Activated CD8-positive, alpha-beta memory T cell treated with anti-CD3 and anti-CD28 coated beads, Interleukin-2, amount 10 ng/mL, durations not matched to agents 7 days and 5 days (primary cell): ENCODE measurements at regions not wholly inside any gene's neighbourhood (a gene's known extent, or its start where the extent isn't known, plus 50 kb on each side); places are given as distances from the start of the nearest gene placed in this dataset.

Experiments
- ATAC-seq: fragments of 150-1000 bp; cut with Tn5 transposase; one replicate; pipeline ENCODE4 v1.10.0; 2021; ENCODE audit warnings: moderate library complexity
- CTCF ChIA-PET: fragments of 350-600 bp; sonication (Branson Sonifier 250); formaldehyde crosslinking; loops from one replicate; lab custom pipeline; 2021; ENCODE audit warnings: antibody characterized with exemption; lab: Charles Lee
- DNase-seq: peaks from one replicate; pipeline ENCODE4 v3.0.0-alpha.2; 2020
- H3K27ac Mint-ChIP-seq: one replicate; pipeline ENCODE4 v1.8.0; 2021; ENCODE audit warnings: mild to moderate bottlenecking, mixed read lengths
- H3K27me3 Mint-ChIP-seq: one replicate; pipeline ENCODE4 v1.8.0; 2021; ENCODE audit warnings: mixed read lengths
- H3K36me3 Mint-ChIP-seq: one replicate; pipeline ENCODE4 v1.8.0; 2021; ENCODE audit warnings: mild to moderate bottlenecking, mixed read lengths
- H3K4me1 Mint-ChIP-seq: one replicate; pipeline ENCODE4 v1.8.0; 2021; ENCODE audit warnings: mixed read lengths
- H3K4me3 Mint-ChIP-seq: one replicate; pipeline ENCODE4 v1.8.0; 2021; ENCODE audit warnings: mild to moderate bottlenecking, moderate library complexity, mixed read lengths
- H3K9me3 Mint-ChIP-seq: one replicate; pipeline ENCODE4 v1.8.0; 2022; ENCODE audit warnings: low read depth, mixed read lengths

DNA sequence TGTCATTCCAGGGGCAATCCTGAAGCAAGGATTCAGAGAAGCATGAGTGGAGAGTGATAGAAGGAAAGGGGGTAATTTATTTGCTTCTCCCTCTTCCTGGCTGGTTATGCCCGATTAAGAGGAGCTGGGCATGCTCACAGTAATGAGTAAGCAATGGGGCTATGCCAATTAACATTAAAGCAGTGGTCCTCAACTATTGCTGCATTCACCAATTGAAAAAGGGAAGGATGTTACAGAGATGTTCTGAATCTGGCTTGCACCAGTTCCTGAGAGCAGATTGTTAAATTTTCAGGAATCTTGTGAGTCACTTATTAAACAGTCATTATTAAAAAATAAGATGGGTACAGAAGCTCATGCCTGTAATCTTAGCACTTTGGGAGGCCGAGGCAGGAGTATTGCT is 85.9 kb upstream of the ZBTB20 start:
- Mint-ChIP-seq H3K27me3 (no peaks in the 10 kb centered on the region), H3K36me3 (no peaks in the 10 kb centered on the region), H3K4me1 (no peaks in the 10 kb centered on the region), H3K4me3 (no peak overlapping the region), H3K9me3 (no peaks in the 10 kb centered on the region), H3K27ac (no peak overlapping the region)
- CTCF ChIA-PET, result no interaction called here
- no peak for ATAC-seq
- no peak for DNase-seq

DNA sequence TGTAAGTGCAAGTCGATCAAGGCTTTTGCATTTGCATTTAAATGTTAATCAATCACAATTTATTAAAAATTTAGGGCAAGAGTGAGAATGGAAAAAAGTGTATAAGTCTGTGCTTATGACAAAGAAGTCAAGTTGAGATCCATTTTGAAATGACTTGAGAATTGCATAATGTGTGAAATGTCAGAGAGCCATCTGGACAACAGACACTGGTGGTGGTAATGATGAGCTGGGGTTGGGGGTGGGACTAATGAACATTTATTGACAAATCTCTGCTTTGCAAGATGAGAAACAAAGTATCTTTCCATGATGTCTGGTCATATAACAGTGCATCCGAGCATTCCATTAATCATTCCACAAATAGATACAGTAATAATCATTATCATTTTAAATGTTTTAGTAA is 89.4 kb upstream of the ZBTB20 start:
- no peaks in the 10 kb centered on the region for H3K4me1 Mint-ChIP-seq
- CTCF ChIA-PET, result no interaction called here
- no peak for ATAC-seq
- no peaks in the 10 kb centered on the region for H3K27me3 Mint-ChIP-seq
- no peaks in the 10 kb centered on the region for H3K36me3 Mint-ChIP-seq
- no peaks in the 10 kb centered on the region for H3K9me3 Mint-ChIP-seq
- no peak for DNase-seq
- no peak overlapping the region for H3K4me3 Mint-ChIP-seq
- H3K27ac Mint-ChIP-seq, result no peak overlapping the region

DNA sequence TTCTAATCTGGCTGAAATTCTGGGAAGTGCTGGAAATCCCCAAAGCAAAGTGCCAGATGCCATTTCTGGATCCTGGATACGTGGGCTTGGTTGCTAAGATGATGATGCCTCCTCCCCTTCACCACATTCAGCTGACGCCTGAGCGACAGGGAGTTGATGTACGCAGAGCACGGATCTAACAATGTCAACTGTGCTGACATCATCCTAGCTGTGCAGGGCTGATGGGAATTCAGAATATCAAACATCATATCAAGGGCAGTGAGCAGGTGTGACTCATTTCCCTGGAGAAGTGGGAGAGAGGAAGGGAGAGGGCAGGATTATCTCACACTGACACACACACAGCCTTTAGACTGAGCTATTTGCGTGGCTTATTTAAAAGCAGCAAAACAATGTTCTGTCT is 92.6 kb upstream of the ZBTB20 start:
- Mint-ChIP-seq H3K27ac (no peak overlapping the region), H3K36me3 (no peaks in the 10 kb centered on the region), H3K9me3 (no peaks in the 10 kb centered on the region), H3K27me3 (no peaks in the 10 kb centered on the region), H3K4me3 (no peak overlapping the region), H3K4me1 (no peaks in the 10 kb centered on the region)
- ATAC-seq (no peak), DNase-seq (no peak)
- CTCF ChIA-PET, result no interaction called here

DNA sequence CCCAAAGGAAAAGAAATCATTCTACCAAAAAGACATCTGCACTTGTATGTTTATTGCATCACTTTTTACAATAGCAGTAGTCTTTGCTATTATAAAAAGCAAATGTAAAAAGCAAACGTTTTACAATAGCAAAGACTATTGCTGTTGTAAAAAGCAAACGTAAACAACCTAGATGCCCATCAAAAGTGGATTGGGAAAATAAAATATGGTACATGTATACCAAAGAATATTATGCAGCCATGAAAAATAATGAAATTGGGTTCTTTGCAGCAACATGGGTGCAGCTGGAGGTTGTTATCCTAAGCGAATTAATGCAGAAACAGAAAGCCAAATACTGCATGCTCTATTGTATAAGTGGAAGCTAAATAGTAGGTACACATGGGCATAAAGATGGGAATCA is 97.3 kb upstream of the ZBTB20 start:
- no peak for ATAC-seq
- Mint-ChIP-seq H3K9me3 (no peaks in the 10 kb centered on the region), H3K27ac (no peak overlapping the region), H3K36me3 (no peaks in the 10 kb centered on the region), H3K27me3 (no peaks in the 10 kb centered on the region), H3K4me1 (no peaks in the 10 kb centered on the region), H3K4me3 (no peak overlapping the region)
- no peak for DNase-seq
- CTCF ChIA-PET, result no interaction called here

DNA sequence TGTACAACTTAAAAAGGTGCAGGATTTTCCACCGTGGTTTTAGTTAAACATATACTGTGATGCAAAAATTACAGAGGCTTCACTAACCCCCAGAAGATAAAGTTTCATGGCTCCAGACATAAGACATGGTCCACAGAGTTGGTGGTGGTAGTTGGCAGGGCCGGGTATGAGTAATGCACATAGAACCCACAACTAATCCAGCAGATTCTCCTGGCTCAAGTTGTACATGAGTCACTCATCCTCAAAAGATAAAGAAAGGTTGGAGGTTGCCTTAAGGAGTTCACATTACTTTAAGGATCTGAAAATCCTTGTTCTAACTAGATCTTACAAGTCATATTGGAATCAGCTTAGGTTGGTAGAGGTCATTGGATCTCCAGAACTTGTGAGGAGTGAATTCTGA is 98.3 kb upstream of the ZBTB20 start:
- ATAC-seq, result no peak
- Mint-ChIP-seq H3K27me3 (no peaks in the 10 kb centered on the region), H3K9me3 (no peaks in the 10 kb centered on the region), H3K27ac (no peak overlapping the region), H3K4me3 (no peak overlapping the region), H3K36me3 (no peaks in the 10 kb centered on the region), H3K4me1 (no peaks in the 10 kb centered on the region)
- CTCF ChIA-PET, result no interaction called here
- DNase-seq, result no peak

DNA sequence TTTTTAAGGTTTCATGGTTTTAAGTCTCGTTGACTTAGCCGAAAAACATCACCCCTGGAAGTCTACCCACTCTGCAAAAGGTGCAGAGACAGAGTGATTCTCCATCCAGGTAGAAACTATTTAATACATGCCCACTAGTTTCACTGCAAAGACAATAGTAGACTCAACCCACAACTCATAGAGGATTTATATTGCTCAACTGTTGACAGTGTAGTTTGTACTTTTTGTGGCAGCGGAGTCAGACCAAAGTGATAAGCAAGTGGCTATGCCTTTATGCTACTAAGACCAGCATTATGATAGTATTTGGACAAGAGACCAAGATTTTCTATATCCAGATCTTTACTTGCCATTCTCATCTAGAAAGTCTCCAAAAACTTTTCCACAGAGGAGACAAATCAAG is 98.8 kb upstream of the ZBTB20 start:
- Mint-ChIP-seq H3K27ac (no peak overlapping the region), H3K4me3 (no peak overlapping the region), H3K27me3 (no peaks in the 10 kb centered on the region), H3K4me1 (no peaks in the 10 kb centered on the region), H3K9me3 (no peaks in the 10 kb centered on the region), H3K36me3 (no peaks in the 10 kb centered on the region)
- ATAC-seq, result no peak
- no peak for DNase-seq
- CTCF ChIA-PET, result no interaction called here

DNA sequence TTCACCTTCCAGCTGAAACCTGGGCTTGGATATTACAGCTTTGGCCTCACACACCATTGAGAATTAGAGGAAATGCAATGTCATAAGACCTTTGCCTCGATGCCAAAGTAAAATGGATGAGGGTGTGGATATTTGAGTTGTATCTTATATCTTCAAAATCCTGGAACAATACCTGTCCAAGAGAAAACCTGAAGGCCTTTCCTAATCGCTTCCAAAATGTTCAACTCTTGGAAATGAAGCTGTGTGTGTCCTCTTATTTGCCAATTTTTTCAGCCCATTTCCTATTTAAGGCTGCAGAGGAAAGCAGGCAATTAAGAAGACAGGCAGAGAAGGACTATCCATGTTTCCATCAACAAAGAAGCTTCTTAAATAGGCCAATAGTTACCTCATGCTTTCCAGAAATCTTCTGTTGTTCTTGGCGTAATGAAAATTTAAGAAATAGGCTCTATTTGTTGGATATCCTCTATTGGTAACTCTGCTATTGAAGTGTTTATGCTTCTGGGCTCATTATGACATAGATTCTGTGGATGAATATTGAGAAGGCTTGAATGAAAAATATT is 99.5 kb upstream of the ZBTB20 start:
- CTCF ChIA-PET, result no interaction called here
- H3K27me3 Mint-ChIP-seq, result no peaks in the 10 kb centered on the region

DNA sequence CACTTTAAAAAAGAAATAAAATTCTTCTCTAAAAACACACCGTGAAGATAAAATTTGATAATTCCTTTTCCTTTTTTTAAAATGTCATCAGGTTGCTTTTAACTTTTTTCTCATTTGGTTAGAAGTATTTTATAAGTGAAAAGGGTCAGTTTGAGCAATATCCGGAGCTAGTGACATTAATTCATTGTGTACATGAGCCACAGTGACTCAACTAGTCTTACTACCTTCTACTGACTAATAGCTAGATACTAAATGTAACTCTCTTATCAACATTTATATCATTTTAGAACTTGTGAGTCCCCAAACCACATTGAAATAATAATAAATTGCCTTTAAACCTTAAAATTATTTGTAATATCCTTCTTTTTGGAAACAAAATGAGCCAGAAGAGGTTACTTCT is 101.2 kb upstream of the ZBTB20 start:
- no peaks in the 10 kb centered on the region for H3K36me3 Mint-ChIP-seq
- no peaks in the 10 kb centered on the region for H3K9me3 Mint-ChIP-seq
- DNase-seq (no peak), ATAC-seq (no peak)
- no peak overlapping the region for H3K4me3 Mint-ChIP-seq
- no peaks in the 10 kb centered on the region for H3K27me3 Mint-ChIP-seq
- no peak overlapping the region for H3K27ac Mint-ChIP-seq
- CTCF ChIA-PET, result no interaction called here
- H3K4me1 Mint-ChIP-seq, result no peaks in the 10 kb centered on the region

More for the DNA sequence above, 99.5 kb upstream of the ZBTB20 start:
- Mint-ChIP-seq H3K9me3 (no peaks in the 10 kb centered on the region), H3K4me3 (no peak overlapping the region), H3K4me1 (no peaks in the 10 kb centered on the region), H3K27ac (no peak overlapping the region), H3K36me3 (no peaks in the 10 kb centered on the region)
- no peak for ATAC-seq
- DNase-seq, result no peak

DNA sequence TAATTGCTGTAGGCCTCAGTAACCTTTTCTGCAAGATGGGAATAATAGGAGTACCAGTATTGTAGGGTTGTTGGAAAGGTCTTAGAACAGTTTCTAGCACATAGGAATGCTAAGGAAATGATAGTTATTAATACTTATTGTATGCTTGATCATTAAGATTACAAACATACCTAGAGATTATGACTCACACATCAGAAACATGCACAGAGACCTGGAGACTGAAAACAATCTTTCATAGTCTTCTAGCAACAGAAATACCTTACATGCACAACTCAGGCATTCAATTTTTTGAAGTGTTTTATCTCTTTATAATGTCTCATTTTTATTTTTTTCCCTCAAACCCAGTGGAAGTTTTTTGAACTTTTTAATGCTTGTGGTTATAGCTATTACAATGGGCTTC is 104.4 kb upstream of the ZBTB20 start:
- CTCF ChIA-PET, result no interaction called here
- Mint-ChIP-seq H3K4me1 (no peaks in the 10 kb centered on the region), H3K27me3 (no peaks in the 10 kb centered on the region), H3K27ac (no peak overlapping the region), H3K4me3 (no peak overlapping the region), H3K9me3 (peaks cover 2% of the 10 kb centered on the region), H3K36me3 (no peaks in the 10 kb centered on the region)
- no peak for DNase-seq
- no peak for ATAC-seq

DNA sequence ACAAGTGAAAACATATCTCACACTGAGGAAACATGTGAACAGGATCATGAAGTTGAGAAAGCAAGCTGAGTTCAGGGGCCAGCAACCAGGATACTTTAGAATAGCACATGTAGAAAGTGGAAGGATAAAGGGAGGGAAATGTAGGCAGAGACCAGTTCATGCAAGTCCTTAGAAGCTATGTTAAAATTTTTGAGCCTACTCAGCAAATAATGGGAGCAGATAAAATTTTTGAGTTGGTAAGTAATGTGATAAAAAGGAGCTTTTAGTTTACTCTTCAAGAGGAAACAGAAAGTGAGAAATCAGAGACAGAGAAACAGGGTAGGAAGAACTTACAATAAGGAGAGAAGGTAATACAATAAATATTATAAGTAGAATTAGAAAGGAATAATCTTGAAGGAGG is 105.6 kb upstream of the ZBTB20 start:
- no peaks in the 10 kb centered on the region for H3K27me3 Mint-ChIP-seq
- no peak overlapping the region for H3K4me3 Mint-ChIP-seq
- no peaks in the 10 kb centered on the region for H3K36me3 Mint-ChIP-seq
- H3K9me3 Mint-ChIP-seq, result peaks cover 2% of the 10 kb centered on the region
- no peak for DNase-seq
- no peak overlapping the region for H3K27ac Mint-ChIP-seq
- CTCF ChIA-PET, result no interaction called here
- H3K4me1 Mint-ChIP-seq, result no peaks in the 10 kb centered on the region
- ATAC-seq, result no peak

DNA sequence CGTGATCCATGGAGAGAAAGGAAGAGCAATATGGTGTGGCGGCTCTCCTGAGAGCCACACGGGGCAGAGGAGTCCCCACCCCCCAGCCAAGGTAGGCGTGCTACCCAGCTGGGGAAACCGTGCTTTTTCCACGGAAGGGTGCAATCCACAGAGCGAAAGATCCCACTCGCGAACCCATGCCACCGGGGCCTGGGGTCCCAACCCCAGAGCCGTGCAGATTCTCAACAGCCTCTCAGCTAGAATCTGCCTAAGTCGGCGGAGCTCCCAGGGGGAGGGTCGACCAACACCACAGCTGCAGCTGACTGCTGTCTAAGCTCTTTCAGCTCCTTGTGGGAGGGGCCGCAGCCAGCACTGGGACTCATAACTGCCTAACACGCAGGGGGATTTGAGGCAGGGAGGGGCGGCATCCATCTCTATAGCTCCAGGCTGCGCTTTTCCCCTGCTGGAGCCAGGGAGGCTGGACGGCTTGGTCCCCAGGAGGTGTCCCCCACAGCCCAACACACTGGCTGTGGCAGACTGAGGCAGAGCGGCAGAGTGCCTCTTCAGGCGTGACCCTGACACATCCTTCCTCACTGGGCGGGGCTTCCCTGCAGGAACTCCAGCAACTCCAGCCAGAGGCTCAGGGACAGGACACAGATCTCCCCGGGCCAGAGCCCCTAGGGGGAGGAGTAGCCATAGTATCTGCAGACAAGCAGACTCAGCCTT is 107.6 kb upstream of the ZBTB20 start:
- CTCF ChIA-PET, result no interaction called here
- DNase-seq, result no peak
- no peaks in the 10 kb centered on the region for H3K27me3 Mint-ChIP-seq
- H3K4me1 Mint-ChIP-seq, result no peaks in the 10 kb centered on the region
- no peak for ATAC-seq
- no peak overlapping the region for H3K4me3 Mint-ChIP-seq
- H3K9me3 Mint-ChIP-seq, result peaks cover 2% of the 10 kb centered on the region
- H3K36me3 Mint-ChIP-seq, result no peaks in the 10 kb centered on the region
- no peak overlapping the region for H3K27ac Mint-ChIP-seq

DNA sequence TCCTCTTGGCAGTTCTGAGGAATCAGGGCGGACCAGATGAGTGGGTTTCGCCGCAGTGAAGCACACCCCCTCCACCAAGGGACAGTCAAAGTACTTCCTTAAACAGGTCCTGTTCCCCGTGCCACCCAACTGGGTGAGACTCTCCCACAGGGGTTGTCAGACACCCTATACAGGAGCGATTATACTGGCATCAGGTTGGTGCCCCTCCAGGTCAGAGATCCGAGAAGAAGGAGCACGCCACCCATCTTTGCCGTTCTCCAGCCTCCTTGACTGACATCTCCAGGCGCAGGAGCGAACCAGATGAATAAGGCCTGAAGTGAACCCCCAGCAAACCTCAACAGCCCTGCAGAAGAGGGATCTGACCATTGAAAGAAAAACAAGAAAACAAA is 108.1 kb upstream of the ZBTB20 start:
- CTCF ChIA-PET, result no interaction called here
- Mint-ChIP-seq H3K27me3 (no peaks in the 10 kb centered on the region), H3K36me3 (no peaks in the 10 kb centered on the region), H3K9me3 (peaks cover 2% of the 10 kb centered on the region), H3K27ac (no peak overlapping the region), H3K4me3 (no peak overlapping the region), H3K4me1 (no peaks in the 10 kb centered on the region)
- ATAC-seq (no peak), DNase-seq (no peak)

DNA sequence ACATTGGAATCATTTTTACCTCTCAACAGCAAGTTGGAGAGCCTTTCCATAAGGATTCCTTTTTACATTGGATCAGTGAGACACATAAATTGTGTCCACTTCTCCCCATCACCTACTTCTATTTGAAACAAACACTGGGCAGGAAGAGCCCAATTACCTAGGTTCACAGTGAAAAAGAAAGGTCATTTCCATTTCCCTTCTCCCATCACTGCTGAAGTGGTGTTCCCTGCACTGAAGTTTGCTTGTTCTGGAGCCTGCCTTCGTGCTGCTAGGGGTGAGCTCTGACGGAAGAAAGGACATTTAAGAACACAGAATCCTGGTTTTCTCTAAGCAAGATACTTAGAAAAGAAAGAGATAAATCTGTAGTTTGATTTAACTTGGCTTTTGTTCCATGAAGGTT is 123.8 kb upstream of the ZBTB20 start:
- no peak overlapping the region for H3K4me3 Mint-ChIP-seq
- no peaks in the 10 kb centered on the region for H3K27me3 Mint-ChIP-seq
- CTCF ChIA-PET, result no interaction called here
- H3K36me3 Mint-ChIP-seq, result no peaks in the 10 kb centered on the region
- H3K4me1 Mint-ChIP-seq, result no peaks in the 10 kb centered on the region
- no peaks in the 10 kb centered on the region for H3K9me3 Mint-ChIP-seq
- H3K27ac Mint-ChIP-seq, result no peak overlapping the region
- DNase-seq, result no peak
- ATAC-seq, result no peak

DNA sequence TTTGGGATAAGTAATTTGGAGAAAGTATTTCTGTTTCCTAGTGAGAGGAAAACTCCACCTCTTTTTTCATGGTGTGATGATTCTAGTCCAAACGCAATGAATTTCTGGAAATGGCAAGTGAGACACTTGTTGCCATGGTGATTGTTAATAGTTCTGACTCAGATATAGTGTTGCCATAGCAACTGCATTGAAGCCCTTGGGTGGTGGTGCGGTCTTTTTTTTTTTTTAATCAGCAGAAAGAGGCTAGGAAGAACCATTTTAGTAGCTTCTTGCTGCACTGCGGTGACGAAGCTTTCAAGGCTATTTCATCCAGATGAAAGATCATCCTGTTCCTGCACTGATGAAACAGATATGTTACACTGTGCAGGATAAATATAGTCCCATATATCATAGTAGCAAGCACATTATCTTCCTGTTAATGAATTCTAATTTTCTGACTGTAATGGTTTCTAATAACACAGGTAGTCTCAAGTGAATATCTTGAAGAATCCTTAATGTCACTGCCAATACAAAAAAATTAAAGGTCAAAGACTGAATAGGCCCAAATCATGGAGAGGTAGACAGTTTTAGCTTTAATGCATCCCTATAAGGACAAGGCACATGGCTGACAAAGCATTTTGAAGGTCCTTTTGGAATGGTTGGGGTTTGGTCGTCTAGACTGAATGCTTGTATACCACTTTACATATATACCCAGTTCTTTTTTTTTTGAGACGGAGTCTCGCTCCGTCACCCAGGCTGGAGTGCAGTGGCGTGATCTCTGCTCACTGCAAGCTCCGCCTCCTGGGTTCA is 125.1 kb upstream of the ZBTB20 start:
- no peak for ATAC-seq
- Mint-ChIP-seq H3K4me1 (no peaks in the 10 kb centered on the region), H3K9me3 (no peaks in the 10 kb centered on the region), H3K36me3 (no peaks in the 10 kb centered on the region), H3K27ac (no peak overlapping the region), H3K4me3 (no peak overlapping the region), H3K27me3 (no peaks in the 10 kb centered on the region)
- DNase-seq, result no peak
- CTCF ChIA-PET, result no interaction called here
